GM12874 (cell line): ENCODE measurements at regions not wholly inside any gene's neighbourhood (a gene's known extent, or its start where the extent isn't known, plus 50 kb on each side); places are given as distances from the start of the nearest gene placed in this dataset.

Source experiments
- TF ChIP-seq, protein P1 (sequence below): IDR thresholded peaks from 2 replicates; pipeline ENCODE4 v1.5.1; 2011; ENCODE audit warnings: low read depth, mild to moderate bottlenecking, control low read depth, low read length, moderate library complexity; ENCODE audit not compliant: insufficient read depth

DNA sequence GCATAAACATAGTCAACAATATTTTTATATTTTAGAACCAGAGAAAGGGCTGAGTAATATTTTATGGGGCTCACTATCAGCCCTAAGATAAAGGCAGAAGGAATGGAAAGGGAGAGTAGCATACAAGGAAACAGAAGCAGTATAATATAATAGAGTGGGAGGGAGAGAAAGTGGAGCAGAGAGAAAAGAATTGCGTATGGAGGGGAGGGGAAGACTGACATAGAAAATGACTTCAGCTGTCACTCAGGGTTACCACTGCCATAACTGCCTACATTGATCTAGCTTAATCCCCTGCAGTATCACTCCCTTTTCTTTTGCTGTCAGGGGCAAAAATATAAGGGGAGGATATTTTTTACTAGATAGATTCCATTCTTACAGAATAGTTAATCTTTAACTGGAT lies 1133.5 kb upstream of the MAP3K7 start:
- TF ChIP-seq, protein P1, sequence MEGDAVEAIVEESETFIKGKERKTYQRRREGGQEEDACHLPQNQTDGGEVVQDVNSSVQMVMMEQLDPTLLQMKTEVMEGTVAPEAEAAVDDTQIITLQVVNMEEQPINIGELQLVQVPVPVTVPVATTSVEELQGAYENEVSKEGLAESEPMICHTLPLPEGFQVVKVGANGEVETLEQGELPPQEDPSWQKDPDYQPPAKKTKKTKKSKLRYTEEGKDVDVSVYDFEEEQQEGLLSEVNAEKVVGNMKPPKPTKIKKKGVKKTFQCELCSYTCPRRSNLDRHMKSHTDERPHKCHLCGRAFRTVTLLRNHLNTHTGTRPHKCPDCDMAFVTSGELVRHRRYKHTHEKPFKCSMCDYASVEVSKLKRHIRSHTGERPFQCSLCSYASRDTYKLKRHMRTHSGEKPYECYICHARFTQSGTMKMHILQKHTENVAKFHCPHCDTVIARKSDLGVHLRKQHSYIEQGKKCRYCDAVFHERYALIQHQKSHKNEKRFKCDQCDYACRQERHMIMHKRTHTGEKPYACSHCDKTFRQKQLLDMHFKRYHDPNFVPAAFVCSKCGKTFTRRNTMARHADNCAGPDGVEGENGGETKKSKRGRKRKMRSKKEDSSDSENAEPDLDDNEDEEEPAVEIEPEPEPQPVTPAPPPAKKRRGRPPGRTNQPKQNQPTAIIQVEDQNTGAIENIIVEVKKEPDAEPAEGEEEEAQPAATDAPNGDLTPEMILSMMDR: no peak

DNA sequence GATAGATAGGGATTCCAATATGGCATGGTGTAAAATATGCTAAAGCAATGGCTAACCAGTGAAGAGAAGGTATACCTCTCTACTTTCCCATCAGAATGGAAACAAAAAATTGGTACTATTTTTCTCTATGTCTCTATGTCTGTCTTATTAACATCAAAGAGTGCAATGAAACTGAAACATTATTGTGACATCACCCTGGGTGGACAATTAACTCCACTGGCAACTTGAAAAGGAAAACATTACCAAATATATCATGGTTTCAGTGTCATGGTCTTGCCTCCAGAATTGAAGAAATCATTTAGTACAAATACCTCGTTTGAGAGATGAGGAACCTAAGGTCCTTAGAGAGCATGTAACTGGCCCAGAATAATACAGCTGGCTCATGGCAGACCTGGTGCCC lies 1132.5 kb upstream of the MAP3K7 start:
- TF ChIP-seq, protein P1: no peak

DNA sequence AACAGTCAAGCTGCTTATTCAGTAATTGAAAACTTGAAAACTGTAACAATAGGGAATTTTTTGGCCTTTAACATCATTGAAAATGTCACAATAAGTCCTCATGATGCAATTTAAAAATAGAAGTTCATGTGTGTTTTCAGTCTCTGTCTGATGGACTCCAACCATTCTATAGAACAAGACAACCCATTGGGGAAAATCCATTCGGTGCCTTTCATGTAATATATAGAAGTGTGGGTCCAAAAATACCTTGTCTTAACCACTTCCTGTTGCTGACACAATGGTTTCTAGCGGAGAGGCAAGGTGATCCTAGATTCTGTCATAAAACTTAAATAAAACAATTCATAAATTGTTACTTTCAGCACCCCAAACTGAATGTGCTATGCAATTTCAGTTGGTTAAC lies 1131.3 kb upstream of the MAP3K7 start:
- TF ChIP-seq, protein P1: no peak

DNA sequence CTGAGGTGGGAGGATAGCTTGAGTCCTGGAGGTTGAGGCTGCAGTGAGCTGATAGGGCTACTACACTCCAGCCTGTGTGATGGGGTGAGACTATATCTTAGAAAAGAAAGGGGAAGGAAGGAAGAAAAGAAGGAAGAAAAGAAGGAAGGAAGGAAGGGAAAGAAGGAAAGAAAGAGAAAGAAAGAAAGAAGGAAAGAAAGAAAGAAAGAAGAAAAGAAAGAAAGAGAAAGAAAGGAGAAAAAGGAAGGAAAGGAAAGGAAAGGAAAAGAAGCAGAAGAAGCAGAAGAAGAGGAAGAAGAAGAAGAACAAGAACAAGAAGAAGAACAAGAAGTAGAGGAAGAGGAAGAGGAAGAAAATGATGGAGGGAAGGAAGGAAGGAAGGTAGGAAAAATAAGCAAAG lies 1130.2 kb upstream of the MAP3K7 start:
- TF ChIP-seq, protein P1: no peak

DNA sequence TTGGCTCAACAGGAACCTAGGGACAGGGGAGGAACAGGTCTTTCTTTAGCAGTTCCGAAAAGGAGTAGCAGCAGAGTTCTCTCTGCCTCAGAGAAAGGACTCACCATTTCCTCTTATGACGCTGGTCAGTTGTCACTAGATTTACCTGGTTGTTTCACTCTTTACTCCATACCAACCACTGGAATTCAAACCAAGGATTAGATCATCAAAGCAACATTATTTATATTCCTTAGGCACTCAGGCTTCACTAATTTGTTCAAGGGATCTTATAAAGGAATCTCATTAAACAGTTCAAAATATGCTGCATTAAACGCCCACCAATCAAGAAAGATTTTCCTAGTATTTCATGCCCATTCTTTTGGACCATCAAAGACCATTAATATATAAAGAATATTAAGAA lies 1129.5 kb upstream of the MAP3K7 start:
- TF ChIP-seq, protein P1: no peak

DNA sequence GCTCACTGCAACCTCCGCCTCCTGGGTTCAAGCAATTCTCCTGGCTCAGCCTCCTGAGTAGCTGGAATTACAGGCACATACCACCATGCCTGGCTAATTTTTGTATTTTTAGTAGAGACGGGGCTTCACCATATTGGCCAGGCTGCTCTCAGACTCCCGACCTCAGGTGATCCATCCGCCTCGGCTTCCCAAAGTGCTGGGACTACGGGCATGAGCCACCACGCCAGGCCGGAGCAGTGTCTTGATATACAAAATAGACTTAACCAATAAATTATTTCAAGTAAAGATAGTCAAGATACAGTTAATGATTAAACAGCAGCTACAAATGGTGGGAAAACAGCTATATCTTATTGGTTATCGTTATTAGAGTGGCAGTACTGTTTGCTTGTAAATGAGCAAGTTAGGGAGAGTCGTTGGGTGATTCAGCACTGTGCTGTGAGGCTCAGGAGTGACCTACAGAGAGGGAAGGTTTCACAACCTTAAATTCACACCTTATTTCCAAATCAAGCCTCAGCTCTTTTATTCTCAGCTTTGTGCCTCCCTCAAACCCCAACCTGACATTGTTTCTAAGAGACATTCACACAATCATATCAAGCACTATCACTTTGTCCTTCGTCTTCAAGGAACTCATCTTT lies 1128.4 kb upstream of the MAP3K7 start:
- TF ChIP-seq, protein P1: no peak

DNA sequence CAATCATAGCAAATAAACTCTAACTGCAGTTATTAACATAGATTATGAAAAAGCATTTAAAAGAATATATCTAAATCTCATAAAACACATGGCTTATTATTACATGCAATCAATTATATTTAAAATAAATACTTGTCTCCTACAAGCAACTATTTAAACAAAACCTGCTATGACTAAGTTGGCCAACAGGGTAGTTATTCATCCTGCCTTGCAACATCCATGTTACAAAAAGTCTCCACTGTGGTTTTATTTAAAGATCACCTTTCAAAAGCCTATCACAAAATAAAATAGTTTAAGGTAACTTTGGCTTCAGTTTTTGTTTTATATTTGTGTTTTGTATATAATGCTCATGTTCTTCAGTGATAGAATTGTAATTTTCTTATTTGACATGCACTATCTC lies 1127.0 kb upstream of the MAP3K7 start:
- TF ChIP-seq, protein P1: no peak
